ENCODE measurements at regions not wholly inside any gene's neighbourhood (a gene's known extent, or its start where the extent isn't known, plus 50 kb on each side); places are given as distances from the start of the nearest gene placed in this dataset.

DNA sequence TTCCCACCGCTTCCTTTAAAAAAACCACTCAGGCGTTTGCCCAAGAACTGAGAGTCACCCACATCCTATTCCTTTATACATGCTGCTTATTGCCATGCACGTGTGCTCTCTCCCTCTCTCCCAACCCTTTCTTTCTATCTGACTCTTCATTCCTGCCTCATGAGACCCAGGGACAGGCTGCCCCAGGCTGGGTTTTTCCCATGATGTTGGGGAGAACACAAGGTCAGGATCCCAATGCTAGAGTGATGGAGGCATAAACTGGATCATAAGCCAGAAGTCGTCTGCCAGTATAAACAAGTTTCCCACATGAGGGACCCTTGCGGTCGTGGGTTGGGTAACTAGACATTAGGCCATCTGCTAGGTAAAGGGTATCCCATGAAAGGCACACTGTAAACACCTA, 64.9 kb downstream of the CD2 start:
- DNase-seq (ENCODE audit: low spot score) = no peak
- TF ChIP-seq, protein P1, sequence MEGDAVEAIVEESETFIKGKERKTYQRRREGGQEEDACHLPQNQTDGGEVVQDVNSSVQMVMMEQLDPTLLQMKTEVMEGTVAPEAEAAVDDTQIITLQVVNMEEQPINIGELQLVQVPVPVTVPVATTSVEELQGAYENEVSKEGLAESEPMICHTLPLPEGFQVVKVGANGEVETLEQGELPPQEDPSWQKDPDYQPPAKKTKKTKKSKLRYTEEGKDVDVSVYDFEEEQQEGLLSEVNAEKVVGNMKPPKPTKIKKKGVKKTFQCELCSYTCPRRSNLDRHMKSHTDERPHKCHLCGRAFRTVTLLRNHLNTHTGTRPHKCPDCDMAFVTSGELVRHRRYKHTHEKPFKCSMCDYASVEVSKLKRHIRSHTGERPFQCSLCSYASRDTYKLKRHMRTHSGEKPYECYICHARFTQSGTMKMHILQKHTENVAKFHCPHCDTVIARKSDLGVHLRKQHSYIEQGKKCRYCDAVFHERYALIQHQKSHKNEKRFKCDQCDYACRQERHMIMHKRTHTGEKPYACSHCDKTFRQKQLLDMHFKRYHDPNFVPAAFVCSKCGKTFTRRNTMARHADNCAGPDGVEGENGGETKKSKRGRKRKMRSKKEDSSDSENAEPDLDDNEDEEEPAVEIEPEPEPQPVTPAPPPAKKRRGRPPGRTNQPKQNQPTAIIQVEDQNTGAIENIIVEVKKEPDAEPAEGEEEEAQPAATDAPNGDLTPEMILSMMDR (IDR thresholded peaks at IDR 0.05) = no peak
- Histone ChIP-seq H3K4me3 (no peak overlapping the region), H3K27ac (no peak overlapping the region), H3K36me3 (no peaks in the 10 kb centered on the region), H3K27me3 (no peaks in the 10 kb centered on the region), H3K9me3 (no peaks in the 10 kb centered on the region), H3K4me1 (no peaks in the 10 kb centered on the region)

DNA sequence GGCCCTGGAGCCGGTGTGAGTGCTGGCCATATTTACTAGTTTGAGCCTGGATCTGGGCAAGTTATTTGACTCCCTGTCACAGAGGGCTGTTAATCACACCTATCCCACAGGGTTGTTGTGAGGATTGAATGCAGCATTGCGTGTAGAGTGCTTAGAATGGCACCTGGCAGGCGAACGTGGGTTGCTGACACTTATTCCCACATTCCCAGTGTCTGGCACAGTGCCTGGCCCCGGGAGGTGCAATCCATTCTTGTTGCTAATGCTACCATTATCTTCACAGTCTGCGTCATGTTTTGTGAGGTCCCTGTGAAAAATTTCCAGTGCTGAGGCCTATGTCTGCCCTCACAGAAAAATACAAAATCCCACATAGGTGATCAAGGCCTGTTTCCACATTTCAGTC, 66.1 kb downstream of the CD2 start:
- DNase-seq (ENCODE audit: low spot score) = peak; percentile 65
- no peak overlapping the region for H3K27ac ChIP-seq
- H3K4me1 ChIP-seq = peaks cover 0 to 7% of the 10 kb centered on the region in 2 donors
- H3K27me3 ChIP-seq = no peaks in the 10 kb centered on the region
- H3K36me3 ChIP-seq = no peaks in the 10 kb centered on the region
- no peak overlapping the region for H3K4me3 ChIP-seq
- TF ChIP-seq, protein P1 (IDR thresholded peaks at IDR 0.05) = no peak
- no peaks in the 10 kb centered on the region for H3K9me3 ChIP-seq

DNA sequence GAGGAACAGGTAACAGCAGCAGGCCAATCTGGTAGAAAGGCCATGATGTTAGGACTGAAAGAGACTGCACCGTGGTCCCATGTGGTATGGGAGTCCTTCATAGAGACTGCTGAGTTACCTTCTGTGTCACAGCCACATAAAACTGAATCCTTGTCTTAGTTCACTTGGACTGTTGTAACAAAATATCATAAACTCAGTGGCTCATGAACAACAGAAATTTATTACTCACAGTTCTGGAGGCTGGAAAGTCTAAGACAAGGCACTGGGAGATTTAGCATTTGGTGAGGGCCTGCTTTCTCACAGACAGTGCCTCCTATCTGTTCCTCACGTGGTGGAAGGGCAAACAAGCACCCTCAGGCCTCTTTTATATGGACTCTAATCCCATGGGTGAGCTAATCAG, 67.5 kb downstream of the CD2 start:
- peaks cover 0 to 18% of the 10 kb centered on the region in 2 donors for H3K4me1 ChIP-seq
- H3K4me3 ChIP-seq = no peak overlapping the region
- no peak for DNase-seq (ENCODE audit: low spot score)
- H3K27me3 ChIP-seq = no peaks in the 10 kb centered on the region
- TF ChIP-seq, protein P1 (IDR thresholded peaks at IDR 0.05) = no peak
- no peaks in the 10 kb centered on the region for H3K9me3 ChIP-seq
- no peaks in the 10 kb centered on the region for H3K36me3 ChIP-seq
- no peak overlapping the region for H3K27ac ChIP-seq

DNA sequence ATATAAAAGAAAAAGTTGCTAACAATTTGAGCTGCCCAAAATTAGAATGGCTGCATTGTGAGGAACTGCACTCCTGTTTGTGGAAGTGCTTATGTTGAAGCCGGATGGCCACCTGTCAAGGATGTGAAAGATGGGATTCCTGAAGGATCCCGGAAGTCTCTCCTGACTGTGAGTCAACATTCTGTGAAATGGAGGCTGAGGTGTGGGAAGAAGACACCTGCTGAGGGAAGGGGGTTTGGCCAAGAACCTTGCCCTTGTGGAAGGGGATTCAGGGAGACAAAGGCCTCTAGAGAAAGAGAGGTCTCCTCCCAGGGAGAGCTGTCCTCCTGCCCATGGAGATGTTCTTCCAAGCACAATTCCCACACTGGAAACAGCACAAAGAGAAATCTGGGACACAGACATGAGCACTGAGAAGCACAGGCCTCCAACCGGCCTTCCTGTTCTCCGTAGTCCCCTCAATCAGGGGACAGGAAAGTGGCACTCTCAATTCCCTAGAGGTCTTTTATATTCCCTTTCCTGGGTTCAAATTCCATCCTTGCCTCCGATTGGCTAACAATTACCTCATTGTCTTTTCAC, 70.5 kb downstream of the CD2 start:
- no peak overlapping the region for H3K4me3 ChIP-seq
- peaks cover 0 to 18% of the 10 kb centered on the region in 2 donors for H3K4me1 ChIP-seq
- no peaks in the 10 kb centered on the region for H3K27me3 ChIP-seq
- H3K27ac ChIP-seq = peak overlapping the region; percentile 56 to 69
- TF ChIP-seq, protein P1 (IDR thresholded peaks at IDR 0.05) = no peak
- no peaks in the 10 kb centered on the region for H3K36me3 ChIP-seq
- DNase-seq (ENCODE audit: low spot score) = no peak
- no peaks in the 10 kb centered on the region for H3K9me3 ChIP-seq

DNA sequence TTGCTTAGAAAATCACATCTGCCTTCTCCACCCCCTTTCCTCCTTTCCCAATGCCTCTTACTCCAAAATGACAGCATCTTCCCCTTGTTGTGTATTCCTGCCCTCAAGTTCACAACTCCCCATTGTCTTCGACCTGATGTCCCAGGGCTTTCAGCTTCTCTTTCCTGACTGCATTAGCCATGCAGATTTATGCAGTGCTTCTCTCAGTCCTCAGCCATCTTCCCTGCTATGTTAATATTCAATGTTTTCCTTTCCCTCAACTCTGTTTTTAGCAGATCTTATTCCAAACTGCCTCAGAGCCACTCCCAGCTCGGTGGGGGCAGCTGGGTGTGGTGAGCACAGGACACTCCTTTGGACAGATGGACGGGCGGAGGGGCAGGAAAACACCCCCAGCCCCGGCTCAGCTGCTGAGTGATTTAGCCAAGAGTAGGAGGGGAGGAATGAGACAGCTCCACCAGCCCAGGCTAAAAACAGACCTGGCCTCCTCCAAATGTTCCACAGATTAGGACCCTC, 71.0 kb downstream of the CD2 start:
- H3K9me3 ChIP-seq = no peaks in the 10 kb centered on the region
- TF ChIP-seq, protein P1 (IDR thresholded peaks at IDR 0.05) = no peak
- no peaks in the 10 kb centered on the region for H3K27me3 ChIP-seq
- no peak for DNase-seq (ENCODE audit: low spot score)
- H3K36me3 ChIP-seq = no peaks in the 10 kb centered on the region
- peak overlapping the region; percentile 56 to 69 for H3K27ac ChIP-seq
- peaks cover 0 to 18% of the 10 kb centered on the region in 2 donors for H3K4me1 ChIP-seq
- H3K4me3 ChIP-seq = no peak overlapping the region

All from right atrium auricular region (tissue), 2 donors.